MM.1S (cell line): ENCODE measurements at regions not wholly inside any gene's neighbourhood (a gene's known extent, or its start where the extent isn't known, plus 50 kb on each side); places are given as distances from the start of the nearest gene placed in this dataset.

ENCODE experiments used
- CTCF ChIP-seq: fragments of 300-600 bp; sonication (generic); IDR thresholded peaks from 2 replicates; pipeline ENCODE4 v1.5.1; 2016; ENCODE audit warnings: antibody characterized with exemption, low read length, mixed read lengths
- EZH2 ChIP-seq: fragments of 300-600 bp; sonication (generic); optimal IDR thresholded peaks from 2 replicates; pipeline ENCODE3; 2017; ENCODE audit warnings: low read depth, mild to moderate bottlenecking, antibody characterized with exemption, low read length, mixed read lengths

GRCh38 chrX:88903989-88904718, 157.1 kb downstream of the CPXCR1 start:
- TF ChIP-seq CTCF: no peak
- no peak for TF ChIP-seq EZH2
